Neutrophil (primary cell): ENCODE measurements at regions not wholly inside any gene's neighbourhood (a gene's known extent, or its start where the extent isn't known, plus 50 kb on each side); places are given as distances from the start of the nearest gene placed in this dataset.

Experiments used
- H3K27ac ChIP-seq: fragments of 200-600 bp; sonication (generic); 2 replicates; pipeline ENCODE4 v1.5.1; 2016; ENCODE audit warnings: mild to moderate bottlenecking, moderate library complexity
- H3K27me3 ChIP-seq: fragments of 200-600 bp; sonication (generic); 2 replicates; pipeline ENCODE4 v1.6.0; 2016; ENCODE audit warnings: mild to moderate bottlenecking
- H3K36me3 ChIP-seq: fragments of 200-600 bp; sonication (generic); 2 replicates; pipeline ENCODE4 v1.5.1; 2017
- H3K4me1 ChIP-seq, 2 experiments: fragments of 200-600 bp in 1 of 2; sonication (generic) in 1 of 2; 1 replicate in 1 of 2; 2 replicates in 1 of 2; pipeline versions ENCODE4 v1.5.1 to v1.6.1; 2013 to 2016; ENCODE audit warnings: low read depth in 1 of 2, low read length in 1 of 2, mild to moderate bottlenecking in 1 of 2, moderate library complexity in 1 of 2; ENCODE audit not compliant: control insufficient read depth in 1 of 2, insufficient read depth in 1 of 2
- H3K4me3 ChIP-seq, 2 experiments: fragments of 200-600 bp in 1 of 2; sonication (generic) in 1 of 2; 1 replicate in 1 of 2; 2 replicates in 1 of 2; pipeline ENCODE4 v1.5.1; 2013 to 2016; ENCODE audit warnings: low read depth in 1 of 2, low read length in 1 of 2, mild to moderate bottlenecking in 1 of 2, moderate library complexity in 1 of 2
- H3K9me3 ChIP-seq: fragments of 200-600 bp; sonication (generic); 2 replicates; pipeline ENCODE4 v1.5.1; 2016
- TF ChIP-seq, protein P1 (sequence below): fragments of 200-600 bp; sonication (generic); IDR thresholded peaks from 2 replicates; pipeline ENCODE4 v1.5.1; 2016; ENCODE audit warnings: antibody characterized with exemption

DNA sequence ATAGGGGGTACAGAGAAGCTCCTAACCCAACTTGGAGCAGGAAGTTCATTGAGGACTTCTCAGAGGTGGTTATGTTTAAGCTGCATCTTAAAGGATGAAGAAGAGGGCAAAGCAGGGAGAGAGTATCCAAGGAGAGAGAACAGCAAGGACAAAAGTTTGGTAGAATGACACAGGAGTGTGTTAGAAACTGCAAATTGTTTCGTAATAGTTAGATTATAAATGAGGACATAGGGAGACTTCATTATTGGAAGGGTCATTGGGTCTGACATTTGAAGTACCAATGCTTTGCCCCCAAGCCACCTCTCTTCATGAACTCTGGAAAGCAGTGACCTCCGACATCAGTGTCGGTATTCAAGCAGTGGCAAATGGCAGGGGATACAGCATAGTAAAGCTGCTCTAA, 209.6 kb upstream of the JUN start:
- TF ChIP-seq, protein P1, sequence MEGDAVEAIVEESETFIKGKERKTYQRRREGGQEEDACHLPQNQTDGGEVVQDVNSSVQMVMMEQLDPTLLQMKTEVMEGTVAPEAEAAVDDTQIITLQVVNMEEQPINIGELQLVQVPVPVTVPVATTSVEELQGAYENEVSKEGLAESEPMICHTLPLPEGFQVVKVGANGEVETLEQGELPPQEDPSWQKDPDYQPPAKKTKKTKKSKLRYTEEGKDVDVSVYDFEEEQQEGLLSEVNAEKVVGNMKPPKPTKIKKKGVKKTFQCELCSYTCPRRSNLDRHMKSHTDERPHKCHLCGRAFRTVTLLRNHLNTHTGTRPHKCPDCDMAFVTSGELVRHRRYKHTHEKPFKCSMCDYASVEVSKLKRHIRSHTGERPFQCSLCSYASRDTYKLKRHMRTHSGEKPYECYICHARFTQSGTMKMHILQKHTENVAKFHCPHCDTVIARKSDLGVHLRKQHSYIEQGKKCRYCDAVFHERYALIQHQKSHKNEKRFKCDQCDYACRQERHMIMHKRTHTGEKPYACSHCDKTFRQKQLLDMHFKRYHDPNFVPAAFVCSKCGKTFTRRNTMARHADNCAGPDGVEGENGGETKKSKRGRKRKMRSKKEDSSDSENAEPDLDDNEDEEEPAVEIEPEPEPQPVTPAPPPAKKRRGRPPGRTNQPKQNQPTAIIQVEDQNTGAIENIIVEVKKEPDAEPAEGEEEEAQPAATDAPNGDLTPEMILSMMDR, result no peak
- no peaks in the 10 kb centered on the region for H3K4me1 ChIP-seq
- H3K4me3 ChIP-seq, result no peak overlapping the region
- H3K27me3 ChIP-seq, result peaks cover 11% of the 10 kb centered on the region
- H3K27ac ChIP-seq, result no peak overlapping the region
- no peaks in the 10 kb centered on the region for H3K36me3 ChIP-seq
- no peaks in the 10 kb centered on the region for H3K9me3 ChIP-seq

DNA sequence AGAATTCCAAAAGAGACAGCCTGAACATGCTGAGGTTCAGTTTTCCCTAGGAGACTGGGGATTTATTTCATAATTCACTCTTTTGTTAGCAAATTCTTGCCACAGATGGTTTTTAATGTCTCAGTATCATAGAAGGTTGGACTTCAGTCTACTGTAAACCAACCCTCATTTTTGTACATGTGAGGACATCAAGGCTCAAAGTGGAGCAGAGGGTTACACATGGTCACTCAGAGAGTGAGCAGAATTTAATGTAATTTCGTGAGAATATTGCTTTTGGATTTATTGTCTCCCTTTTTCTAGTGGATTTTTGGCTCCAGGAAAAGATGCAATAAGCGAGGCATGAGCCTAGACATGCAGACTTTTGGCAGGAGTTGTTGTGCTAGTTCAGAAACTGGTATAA, 210.8 kb upstream of the JUN start:
- Histone ChIP-seq H3K27ac (no peak overlapping the region), H3K9me3 (no peaks in the 10 kb centered on the region), H3K36me3 (no peaks in the 10 kb centered on the region), H3K4me3 (no peak overlapping the region), H3K4me1 (no peaks in the 10 kb centered on the region), H3K27me3 (peaks cover 15% of the 10 kb centered on the region)
- TF ChIP-seq, protein P1, result no peak

DNA sequence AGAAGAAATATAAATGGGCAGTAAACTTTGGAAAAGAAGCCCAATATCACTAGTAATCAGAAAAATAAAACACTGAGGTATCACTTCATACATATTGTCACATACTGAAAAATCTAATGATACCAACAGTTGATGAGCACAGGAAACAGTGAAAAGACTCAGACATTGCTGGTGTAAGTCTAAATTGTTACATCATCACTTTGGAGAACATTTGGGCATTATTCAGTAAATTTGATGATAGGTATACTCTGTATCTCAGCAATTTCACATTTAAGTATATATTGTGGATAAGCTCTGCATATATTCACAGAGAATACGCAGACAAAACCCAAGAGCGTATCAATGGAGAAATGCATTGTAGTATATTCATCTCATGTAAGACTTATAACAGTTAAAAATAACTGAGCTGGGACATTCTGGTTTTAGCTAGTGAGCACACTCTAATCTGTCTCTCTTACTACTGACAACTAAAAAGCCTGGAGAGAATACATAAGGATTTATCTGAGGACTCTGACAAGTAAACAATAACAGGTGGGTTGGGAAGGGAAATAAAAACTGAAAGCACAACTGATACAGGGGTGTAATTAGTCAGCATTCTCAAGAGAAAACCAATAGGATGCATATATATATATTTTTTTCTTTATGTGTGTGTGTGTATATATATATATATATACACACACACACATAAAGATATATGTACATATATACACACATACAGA, 212.7 kb upstream of the JUN start:
- Histone ChIP-seq H3K9me3 (no peaks in the 10 kb centered on the region), H3K27ac (no peak overlapping the region), H3K4me1 (no peaks in the 10 kb centered on the region), H3K27me3 (peaks cover 15% of the 10 kb centered on the region), H3K36me3 (no peaks in the 10 kb centered on the region), H3K4me3 (no peak overlapping the region)
- TF ChIP-seq, protein P1, result no peak

DNA sequence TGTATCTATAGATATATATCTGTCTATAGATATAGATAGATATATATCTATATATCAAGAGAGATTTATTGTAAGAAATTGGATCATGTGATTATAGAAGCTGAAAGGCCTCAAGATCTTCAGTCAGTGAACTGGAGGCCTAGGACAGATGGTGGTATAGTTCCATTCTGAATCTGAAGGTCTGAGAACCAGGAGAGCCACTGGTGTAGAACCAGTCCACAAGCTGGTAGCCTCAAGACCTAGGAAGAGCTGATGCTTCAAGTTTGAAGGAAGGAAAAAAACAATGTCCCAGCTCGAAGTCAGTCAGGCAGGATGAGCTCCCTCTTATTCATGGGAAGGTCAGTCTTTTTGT, 213.2 kb upstream of the JUN start:
- TF ChIP-seq, protein P1, result no peak

DNA sequence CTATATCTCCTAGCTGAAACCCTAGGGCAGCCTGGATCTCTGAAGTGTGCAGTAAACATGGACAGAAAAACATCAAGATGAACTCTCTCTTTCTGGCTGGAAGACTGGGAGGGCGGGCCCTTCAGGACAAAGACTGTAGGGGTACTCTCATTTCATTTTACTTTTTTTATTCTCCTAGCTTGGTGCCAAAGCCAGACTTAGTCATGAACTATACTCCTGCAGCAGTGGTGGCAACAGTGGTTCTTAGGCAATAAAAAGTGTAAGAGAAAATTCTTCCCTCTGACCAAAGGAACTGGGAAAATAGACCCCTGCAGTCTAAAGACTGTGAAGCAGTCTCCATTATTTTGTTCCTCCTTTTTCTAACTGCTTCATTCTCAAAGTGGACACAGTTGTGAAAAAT, 213.8 kb upstream of the JUN start:
- Histone ChIP-seq H3K9me3 (no peaks in the 10 kb centered on the region), H3K4me1 (no peaks in the 10 kb centered on the region), H3K27ac (no peak overlapping the region), H3K4me3 (no peak overlapping the region), H3K36me3 (no peaks in the 10 kb centered on the region), H3K27me3 (peaks cover 8% of the 10 kb centered on the region)
- TF ChIP-seq, protein P1, result no peak

More for the DNA sequence above, 213.2 kb upstream of the JUN start:
- Histone ChIP-seq H3K4me1 (no peaks in the 10 kb centered on the region), H3K27ac (no peak overlapping the region), H3K27me3 (peaks cover 14% of the 10 kb centered on the region), H3K9me3 (no peaks in the 10 kb centered on the region), H3K4me3 (no peak overlapping the region), H3K36me3 (no peaks in the 10 kb centered on the region)
